Endothelial cell of hepatic sinusoid (primary cell): ENCODE measurements at regions not wholly inside any gene's neighbourhood (a gene's known extent, or its start where the extent isn't known, plus 50 kb on each side); places are given as distances from the start of the nearest gene placed in this dataset.

ENCODE experiments used
- in situ Hi-C: cut with HindIII; loops from 2 replicates; pipeline ENCODE4 v1.10.0; 2017; ENCODE audit warnings: low sequenced_read_pairs

- in situ Hi-C loops = no loop called here
Measured at GRCh38 chr1:57489358-57490036, 65.6 kb upstream of the DAB1 start.

- in situ Hi-C loops = no loop called here
Measured at GRCh38 chr1:57485643-57486042, 61.8 kb upstream of the DAB1 start.

GRCh38 chr1:57483954-57484353 lies 60.1 kb upstream of the DAB1 start:
- in situ Hi-C loops = no loop called here

GRCh38 chr1:57479471-57479870 lies 55.6 kb upstream of the DAB1 start:
- in situ Hi-C loops = no loop called here

- in situ Hi-C loops = no loop called here
Measured at GRCh38 chr1:57475366-57475765, 51.5 kb upstream of the DAB1 start.

- in situ Hi-C loops = no loop called here
Measured at GRCh38 chr1:57474137-57474750, 50.4 kb upstream of the DAB1 start.
